ENCODE measurements at regions not wholly inside any gene's neighbourhood (a gene's known extent, or its start where the extent isn't known, plus 50 kb on each side); places are given as distances from the start of the nearest gene placed in this dataset.

GRCh38 chr15:35252351-35252865 is 167.3 kb upstream of the NANOGP8 start:
- TF ChIP-seq CTCF (IDR thresholded peaks at IDR 0.05) (no peak), POLR2A (IDR thresholded peaks at IDR 0.05) (no peak)
